Stimulated activated CD4-positive, alpha-beta T cell treated with anti-CD3 and anti-CD28 coated beads, Interleukin-12 subunit alpha, Interleukin-12 subunit beta, amount 100 ng/mL, for 4 hours (primary cell): ENCODE measurements at regions not wholly inside any gene's neighbourhood (a gene's known extent, or its start where the extent isn't known, plus 50 kb on each side); places are given as distances from the start of the nearest gene placed in this dataset.

Source experiments
- DNase-seq: peaks from one replicate; pipeline ENCODE4 v3.0.0-alpha.2; 2020

DNA sequence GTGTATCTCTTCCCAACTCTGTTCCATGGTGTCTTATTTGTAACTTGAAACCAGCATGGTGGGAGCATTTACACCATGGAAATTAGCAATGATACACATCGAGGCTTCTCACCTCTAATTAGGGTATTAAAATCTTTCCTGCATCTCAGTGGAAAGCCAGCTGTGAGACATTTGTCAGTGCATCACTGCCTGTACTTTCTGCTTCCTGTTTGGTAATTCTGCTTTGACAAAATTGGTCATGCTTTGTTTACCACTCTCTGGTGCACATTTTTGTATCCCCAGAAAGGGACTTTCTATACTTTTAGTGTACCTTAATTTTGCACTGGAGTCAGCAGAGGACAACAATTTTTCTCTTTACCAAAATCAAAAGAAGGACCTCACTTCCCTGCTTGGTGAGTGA, 402.1 kb downstream of the PDCD6IP start:
- no peak for DNase-seq

DNA sequence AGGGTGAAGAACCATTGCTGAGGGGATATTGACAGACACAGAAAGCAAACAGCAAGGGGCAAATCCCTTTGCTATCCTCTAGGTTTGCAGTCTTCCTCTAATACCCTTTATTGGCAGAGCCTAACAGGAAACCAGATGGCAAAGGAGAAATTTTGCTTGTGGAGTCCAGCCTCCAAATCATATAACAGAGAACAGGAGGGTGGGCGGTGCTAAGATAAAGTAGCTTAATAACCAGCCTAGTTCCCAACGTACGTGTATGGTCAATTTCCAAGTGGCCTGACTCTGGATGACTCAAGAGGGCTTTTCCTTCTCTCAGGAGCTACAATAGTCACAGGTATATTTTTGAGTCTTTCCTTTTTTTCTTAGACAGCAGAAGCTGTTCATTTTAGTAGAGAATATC, 404.5 kb downstream of the PDCD6IP start:
- no peak for DNase-seq

DNA sequence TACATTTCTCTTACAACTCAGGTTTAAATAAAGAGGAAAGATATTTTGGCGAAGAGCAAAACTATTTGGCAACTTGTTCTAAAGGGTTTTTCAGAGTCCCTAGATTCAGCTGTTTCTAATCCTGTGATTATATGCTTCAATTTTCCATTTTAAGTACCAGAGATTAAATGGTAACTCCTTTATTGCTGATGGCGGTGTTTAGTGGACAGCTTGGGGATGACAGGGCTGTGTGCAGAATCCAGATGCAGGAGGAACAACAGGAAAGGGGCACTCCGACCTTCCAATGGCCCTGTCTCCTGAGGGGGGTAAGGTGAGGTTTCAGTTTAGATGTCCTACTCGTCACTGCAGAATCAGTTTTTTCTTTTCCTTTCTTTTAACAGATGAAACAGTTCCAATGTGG, 405.0 kb downstream of the PDCD6IP start:
- DNase-seq: no peak

DNA sequence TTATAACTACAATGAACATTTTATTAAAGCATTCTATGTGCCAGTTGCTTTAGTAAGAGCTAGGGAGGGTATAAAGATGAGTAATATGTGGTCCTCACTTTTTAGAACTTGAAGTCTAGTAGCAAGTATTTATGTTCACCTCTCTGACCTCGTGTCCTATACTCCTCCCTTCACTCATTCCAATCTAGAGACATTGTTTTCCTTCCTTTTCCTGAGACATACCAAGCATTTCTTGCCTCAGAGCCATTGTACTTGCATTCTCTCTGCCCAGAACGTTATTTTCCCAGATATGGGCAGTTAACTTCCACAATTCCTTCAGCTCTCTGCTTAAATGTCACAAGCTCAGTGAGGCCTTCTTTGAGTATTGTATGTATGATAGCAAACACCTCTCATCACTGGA, 408.6 kb downstream of the PDCD6IP start:
- no peak for DNase-seq

DNA sequence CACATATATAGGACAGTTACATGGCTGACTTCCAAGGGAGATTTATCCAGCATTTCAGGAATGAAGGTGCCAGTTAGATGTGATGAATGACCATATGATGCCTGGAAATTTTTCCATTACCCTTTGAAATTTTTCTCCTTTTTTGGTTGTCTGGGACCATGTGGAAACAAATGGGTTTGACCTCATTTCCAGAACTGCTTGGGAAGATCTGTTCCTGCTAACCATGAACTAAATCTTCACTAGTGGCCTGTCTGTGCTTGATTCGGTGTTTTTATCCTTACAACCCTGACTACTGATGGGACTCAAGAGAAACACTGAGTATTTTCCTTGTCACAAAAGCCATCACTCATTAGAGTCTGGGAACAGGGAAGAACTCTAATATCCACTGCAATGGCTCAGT, 409.4 kb downstream of the PDCD6IP start:
- no peak for DNase-seq

DNA sequence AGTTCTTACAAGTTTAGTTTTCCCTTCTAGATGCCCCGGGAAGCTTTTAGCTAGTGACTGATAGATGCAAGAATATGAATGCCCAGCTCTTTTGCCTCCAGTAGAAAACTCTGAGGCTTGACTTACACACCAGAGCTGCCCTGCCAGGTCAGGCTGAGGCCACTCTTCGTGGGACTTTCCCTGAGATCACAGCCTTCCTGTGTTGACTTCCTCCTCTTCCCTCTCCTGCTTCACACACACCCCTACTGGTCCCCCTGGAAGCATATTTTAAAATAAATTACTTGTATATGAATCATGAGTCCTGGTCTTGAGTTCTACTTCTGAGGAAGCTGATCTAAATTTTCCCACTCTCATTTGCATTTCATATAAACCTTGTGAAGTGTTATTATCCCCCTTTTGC, 413.7 kb downstream of the PDCD6IP start:
- DNase-seq: no peak

DNA sequence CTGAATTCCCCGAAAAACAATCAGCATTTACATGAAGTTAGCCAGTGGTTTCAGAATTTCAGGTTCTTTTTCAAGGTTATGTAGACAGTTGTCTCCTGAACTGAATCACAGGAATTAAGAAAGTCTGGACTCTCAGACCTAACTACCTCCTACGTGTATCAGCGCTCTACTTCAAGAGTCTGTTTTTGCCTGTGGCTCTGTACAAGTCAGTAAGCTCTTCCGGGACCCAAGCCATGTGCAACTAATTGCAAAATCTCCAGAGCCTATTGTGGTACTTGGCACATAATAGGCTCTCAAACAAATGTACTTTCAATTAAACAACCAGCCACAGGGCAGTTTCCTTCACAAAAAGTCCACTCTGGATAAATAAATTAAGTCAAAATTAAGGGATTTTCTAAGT, 414.2 kb downstream of the PDCD6IP start:
- no peak for DNase-seq

DNA sequence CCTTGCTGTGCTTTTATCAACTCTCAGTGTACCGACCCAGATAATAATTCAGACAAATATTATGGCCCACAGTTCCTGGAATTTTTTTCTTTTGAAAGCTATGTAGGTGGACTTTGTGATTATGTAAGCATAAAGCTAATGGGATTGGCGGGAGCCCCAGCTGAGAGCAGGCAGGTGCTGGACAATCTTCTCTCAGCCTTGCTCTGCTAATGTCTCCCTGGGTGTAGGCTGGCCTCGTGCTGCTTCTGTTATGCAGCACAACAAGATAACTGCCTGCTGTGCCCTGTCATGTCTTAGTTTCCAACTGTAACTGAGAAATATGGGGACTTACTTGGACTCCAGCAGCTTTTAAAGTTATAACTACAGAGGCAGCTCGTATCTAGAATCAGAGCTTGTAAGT, 415.0 kb downstream of the PDCD6IP start:
- DNase-seq: no peak

DNA sequence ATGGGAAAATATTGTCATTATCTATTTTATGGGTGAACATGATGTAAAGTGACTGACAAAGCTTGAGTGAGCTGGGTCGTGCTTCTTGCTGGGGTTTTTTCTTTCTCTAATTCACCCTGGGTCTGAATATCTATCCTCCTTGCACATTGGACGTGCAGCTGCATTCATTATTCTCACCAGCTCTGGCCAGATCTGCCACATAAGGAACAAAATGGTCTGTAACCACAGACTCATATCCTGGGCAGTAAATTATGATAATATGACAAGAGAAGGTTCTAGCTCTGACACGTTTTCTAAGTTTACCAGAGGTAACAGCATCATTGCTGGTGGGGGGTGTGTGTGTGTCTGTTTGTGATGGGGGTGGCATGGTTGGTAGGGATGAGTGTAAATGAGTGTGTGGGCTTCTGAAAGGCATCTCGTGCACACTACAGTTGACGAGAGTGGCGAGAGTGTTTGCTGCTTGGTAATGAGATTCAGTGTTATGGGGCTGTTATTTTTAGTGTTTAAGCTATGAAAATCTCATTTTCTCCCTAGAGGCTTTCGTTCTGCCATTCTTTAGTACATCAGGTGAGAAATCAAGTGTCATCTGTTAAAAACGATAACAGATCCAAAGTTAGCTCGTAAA, 418.4 kb downstream of the PDCD6IP start:
- DNase-seq: no peak

DNA sequence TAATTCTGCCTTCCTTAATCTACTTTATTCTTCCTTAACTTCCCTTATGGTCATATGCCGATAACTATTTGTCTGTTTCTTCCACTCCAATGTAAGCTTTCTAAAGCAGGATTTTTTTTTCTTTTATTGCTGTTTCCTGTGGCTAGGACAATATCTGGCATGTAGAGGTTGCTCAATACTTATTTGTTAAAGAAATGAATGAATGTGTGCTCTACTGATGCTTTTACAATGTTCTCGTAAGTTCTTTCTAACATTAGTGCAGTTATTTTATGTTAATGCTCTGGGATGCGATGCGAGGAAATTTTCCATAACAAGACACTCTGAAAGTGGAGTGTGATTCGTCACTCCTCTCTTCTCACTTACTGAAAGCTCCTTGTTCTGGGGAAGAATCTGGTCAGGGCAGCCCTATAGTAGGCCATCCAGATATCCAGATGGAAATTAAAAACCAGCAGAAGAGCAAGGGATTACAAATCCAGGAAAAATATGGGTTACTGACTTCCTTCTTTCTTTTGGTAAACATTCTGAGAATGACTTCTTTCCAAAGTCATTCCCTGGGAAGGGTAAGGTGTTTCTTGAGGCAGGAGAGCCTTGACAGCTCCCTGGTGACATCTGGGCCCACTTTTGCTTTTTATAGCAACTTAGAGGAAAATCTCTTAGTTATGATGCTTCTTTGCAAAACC, 420.4 kb downstream of the PDCD6IP start:
- no peak for DNase-seq

DNA sequence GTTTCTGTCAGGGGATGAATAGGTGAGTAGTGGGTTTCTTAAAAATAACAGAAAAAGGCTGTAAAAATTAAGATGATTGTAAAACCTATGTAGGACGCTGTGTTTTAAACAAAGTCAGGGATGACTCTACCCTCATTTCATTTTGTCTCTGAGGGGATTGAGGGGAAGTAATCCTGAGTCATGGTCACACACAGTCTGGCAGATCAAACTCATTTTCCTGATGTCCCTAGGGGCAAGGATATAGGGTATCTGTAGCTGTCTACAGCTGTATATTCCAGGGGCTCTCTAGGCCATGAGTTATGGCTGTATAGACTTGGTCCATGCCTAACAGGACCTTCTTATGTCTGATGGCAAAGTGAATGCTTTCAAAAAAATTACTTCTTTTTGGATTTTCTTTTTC, 421.1 kb downstream of the PDCD6IP start:
- DNase-seq: no peak

DNA sequence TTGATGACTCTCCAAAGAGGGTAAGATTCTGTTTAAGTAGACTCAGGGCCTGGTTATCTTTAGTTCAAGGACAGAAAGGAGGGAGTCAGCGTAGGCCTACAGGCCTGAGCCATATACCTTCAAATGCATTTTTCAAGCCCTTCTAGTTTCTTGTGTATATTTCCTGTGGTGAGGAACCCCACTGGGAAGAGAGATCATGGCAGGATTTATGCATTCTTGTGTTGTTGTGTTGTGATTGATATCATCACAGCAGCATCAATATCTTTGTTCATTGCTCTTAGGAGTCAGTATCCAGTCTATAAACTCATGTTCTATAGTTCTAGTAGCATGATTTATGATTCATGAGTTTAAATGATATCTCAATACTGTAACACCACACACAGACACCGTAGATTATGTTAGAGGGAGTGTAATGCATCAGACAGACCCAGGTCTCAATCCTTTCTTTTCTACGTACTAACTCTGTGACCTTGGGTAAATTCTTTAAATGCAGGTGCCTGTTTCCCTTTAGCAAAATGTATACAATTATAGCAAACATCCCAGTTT, 427.5 kb downstream of the PDCD6IP start:
- no peak for DNase-seq

DNA sequence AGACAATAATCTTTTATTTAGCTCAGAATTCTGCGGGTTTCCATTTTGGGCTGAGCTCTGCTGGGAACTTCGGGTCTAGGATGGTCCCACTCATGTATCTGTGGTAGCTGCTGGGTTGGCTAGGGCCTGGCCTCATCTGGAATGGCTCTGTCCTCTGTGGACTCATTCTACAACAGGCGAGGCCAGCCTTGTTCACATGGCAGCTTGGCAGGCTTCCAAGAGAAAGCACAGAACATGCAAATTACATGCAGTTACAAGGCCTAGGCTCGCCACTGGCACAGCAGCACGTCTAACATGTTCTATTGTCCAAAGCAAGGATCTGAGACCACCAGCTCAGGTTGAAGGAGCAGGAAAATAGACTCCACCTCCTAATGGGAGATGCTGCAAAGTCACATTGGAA, 431.4 kb downstream of the PDCD6IP start:
- DNase-seq: no peak

DNA sequence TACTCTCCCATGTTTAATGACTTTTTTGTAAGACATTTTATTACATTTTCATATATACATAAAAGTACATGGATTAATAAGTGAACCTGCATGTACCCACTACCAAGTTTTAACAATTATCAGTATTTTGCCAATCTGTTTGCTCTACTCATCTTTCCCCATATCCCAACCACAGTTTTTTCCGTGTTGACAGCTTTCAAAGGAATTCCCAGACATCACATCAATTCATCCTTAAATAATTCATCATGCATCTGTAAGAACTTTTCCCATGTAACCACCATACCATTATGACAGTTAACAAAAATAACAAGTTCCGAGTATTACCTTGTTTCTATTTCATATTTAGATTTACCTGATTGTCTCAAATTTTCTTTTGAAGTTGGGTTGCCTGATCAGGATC, 436.7 kb downstream of the PDCD6IP start:
- no peak for DNase-seq

DNA sequence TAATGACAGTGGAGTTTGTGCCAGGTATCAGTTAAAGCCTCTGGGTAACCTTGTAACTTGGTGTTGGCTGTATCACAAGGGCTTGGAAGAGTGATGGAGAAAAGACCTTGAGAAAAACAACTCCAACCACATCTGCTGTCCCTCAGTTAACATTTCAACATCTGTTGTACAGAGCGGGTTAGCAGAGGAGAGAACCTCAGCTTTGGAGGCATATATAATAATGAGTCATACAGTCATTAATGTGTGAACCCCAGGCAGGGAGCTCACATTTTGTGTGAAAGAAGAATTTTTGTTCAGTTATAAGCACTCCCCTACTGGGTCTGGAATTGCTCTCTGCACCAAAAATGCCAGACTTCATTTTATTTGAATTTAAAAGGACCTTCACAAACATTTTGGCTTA, 439.5 kb downstream of the PDCD6IP start:
- no peak for DNase-seq

DNA sequence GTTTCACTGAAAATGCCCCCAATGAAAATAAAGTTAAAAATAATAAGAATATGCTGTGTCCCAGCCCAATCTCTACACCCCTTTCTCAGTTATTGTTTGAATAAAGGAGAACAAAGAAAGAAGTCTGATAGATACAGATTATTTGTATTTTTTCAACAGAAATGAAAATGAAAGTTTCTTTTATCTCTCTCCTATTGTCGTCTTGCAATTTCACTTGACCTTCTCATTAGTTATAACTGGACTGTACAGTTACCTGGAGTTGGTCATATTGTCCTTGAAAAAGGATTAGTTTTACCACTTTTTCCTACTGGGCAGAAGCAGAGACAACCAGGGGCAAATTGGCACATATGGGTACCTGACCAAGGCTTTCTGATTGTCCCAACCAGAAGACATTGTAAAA, 440.0 kb downstream of the PDCD6IP start:
- no peak for DNase-seq

DNA sequence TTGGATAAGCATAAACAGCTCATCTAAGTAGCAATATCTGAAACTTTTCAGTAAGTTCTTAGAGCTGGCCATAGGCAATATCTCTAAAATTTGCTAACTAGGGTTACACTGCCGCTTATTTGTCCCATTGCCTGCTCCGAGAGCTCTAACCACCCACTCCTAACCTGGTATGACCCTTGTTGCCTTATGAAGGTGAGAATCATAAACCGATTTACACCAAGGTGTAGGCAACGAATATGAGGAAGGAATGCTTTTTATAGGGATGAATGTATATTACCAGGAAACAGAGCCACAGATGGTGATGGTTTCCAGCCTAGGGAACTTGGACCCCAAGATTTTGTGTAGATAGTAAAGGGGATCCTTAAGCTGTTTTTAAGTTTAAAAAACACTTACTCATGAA, 440.9 kb downstream of the PDCD6IP start:
- no peak for DNase-seq

DNA sequence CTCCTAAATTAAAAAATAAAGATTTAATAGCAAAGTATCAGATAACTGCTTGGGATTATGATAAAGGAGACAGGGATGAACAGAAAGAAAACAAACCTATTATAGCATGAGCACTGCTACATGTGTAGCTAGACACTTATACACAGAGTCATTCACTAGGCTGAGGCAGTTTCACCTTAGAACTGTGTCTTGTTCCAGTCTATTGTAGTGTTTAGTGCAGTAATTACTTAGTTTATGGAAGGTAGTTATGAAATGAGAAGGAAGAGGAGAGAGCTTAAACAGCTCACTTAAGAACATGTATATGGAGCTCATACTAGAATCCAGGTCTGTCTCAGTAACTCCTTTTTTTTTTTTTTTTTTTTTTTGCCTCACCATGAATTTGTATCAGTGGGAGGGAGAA, 441.4 kb downstream of the PDCD6IP start:
- DNase-seq: no peak

DNA sequence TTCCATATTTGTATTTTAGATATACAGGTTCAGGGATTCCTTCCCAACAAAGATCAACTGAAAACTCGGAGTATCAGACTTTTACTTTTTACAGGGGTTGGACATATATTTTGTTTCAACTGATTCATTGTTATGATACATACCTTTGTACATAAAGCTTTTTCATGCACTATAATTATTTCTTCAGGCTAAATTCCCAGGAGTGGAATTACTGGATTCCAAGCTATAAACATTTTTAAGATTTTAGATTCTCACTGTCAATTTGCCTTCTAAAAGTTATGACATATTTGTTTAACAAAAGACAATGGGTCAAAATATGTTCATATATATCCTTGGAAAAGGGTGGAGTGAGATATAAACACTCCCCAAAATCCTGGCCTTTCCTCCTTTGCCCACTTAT, 449.0 kb downstream of the PDCD6IP start:
- DNase-seq: no peak

DNA sequence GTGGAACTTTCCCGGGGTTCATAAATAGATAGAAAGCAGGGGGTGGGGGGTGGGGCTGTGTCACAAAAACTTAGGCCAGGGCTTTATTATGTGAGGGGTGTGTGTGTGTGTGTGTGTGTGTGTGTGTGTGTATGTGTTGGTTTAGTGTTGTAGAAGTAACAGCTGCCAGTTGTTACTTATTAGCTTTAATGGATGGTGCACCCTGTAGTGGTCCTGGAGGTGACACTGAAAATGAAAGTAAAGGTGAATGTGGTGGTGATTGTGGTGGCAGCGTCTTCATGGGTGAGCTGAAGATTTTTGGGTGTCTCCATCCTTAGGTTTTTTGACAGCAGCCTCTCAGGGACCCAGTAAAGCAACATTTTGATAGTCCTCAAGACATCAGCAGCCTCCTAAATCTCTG, 449.9 kb downstream of the PDCD6IP start:
- no peak for DNase-seq

DNA sequence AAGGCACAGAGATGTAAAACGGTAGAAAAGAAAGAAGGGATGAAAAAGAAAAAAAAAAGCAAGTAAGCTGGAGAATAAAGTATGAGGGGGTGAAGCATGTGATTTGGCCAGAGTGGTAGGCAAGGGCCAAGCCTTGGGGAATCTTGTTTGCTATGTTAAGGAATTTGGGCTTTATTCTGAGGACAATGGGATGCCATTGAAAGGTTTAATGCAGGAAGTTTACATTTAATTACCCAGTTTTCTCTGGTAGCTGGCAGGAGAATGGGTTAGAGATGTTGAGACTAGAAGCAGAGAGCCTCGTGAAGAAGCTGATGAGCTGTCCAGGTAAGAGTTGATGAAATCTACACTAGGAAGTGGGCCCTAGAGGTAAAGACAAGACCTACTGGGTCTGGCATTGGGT, 455.9 kb downstream of the PDCD6IP start:
- DNase-seq: no peak

DNA sequence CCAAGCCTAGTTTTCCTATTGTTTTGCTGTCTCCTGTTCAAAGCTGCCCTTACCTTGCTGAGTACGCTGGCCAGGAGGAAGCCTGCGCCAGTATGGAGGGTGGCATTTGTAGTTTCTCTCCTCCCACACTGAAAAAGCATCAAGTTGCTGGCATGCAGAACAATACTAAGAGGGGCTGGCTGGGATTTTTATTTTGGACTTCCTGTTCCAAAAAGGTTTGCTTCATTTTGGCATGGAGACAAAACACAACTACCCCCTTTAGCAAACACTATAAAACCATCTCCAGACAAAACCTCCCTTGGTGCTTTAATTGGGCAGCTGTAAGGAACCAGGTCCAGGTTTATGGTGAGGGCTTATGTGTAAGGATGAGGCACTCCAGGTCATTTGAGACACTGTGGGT, 457.6 kb downstream of the PDCD6IP start:
- no peak for DNase-seq

DNA sequence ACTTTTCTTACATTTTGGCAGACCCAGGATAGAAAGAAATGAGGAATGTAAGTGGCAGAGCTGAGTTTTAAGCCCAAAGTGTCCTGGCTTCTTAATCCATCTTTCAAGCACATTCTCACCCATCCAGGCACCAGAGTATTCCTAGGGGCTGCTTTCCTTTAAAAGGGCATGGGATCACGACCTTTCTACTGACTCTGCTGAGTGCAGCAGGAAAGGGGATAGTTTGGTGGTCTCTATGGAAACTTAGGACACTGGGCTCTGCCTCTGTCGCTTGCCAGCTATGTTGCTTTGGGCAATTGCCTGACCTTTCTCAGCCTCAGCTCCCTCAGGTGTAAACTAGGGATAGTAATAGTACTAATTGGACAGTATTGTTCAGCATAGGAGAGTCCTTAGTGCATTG, 458.4 kb downstream of the PDCD6IP start:
- DNase-seq: no peak

DNA sequence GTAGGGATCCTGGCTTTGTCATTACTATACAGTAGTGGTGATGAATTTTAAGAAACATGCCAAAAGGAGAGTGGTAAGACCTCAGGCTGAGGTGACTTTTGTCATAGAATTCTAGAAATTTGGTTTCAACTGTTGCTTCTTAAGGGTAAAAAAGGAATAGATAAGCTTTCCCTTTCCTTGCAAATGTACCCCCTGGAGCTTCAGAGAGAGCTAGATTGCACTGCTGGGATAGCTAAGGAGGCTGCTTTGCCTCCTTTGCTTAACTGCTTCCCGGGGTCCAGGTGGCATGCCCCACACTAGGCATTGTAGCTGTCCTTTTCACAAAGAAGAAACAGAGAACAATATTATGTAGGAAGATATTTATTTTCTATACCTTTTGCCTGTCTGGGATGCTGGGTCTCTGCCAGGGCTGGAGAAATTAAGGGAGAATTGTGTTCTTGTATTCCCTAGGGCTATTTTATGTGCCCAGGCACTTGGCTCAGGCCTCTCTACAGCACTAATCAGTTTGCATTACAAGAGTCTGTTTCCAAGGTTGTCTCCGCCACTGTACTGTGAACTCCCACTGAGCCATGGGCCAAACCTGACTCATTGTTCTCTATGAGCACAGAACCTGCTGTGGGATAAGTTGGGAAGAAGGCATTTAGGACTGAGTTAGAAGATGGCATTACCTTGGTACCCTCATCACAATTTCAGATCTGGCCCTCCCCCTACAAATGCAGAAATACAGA, 460.0 kb downstream of the PDCD6IP start:
- no peak for DNase-seq
